ENCODE measurements at regions not wholly inside any gene's neighbourhood (a gene's known extent, or its start where the extent isn't known, plus 50 kb on each side); places are given as distances from the start of the nearest gene placed in this dataset.

GRCh38 chr18:55856679-55857078 is 268.7 kb upstream of the TCF4 start:
- TF ChIP-seq POLR2A (IDR thresholded peaks at IDR 0.05) (no peak), POLR2AphosphoS5 (IDR thresholded peaks at IDR 0.05) (no peak)
- TF ChIP-seq, protein P1, sequence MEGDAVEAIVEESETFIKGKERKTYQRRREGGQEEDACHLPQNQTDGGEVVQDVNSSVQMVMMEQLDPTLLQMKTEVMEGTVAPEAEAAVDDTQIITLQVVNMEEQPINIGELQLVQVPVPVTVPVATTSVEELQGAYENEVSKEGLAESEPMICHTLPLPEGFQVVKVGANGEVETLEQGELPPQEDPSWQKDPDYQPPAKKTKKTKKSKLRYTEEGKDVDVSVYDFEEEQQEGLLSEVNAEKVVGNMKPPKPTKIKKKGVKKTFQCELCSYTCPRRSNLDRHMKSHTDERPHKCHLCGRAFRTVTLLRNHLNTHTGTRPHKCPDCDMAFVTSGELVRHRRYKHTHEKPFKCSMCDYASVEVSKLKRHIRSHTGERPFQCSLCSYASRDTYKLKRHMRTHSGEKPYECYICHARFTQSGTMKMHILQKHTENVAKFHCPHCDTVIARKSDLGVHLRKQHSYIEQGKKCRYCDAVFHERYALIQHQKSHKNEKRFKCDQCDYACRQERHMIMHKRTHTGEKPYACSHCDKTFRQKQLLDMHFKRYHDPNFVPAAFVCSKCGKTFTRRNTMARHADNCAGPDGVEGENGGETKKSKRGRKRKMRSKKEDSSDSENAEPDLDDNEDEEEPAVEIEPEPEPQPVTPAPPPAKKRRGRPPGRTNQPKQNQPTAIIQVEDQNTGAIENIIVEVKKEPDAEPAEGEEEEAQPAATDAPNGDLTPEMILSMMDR (IDR thresholded peaks at IDR 0.05), result no peak

Measured in sigmoid colon (tissue), 4 donors.